Right cardiac atrium (tissue), 5 donors: ENCODE measurements at regions not wholly inside any gene's neighbourhood (a gene's known extent, or its start where the extent isn't known, plus 50 kb on each side); places are given as distances from the start of the nearest gene placed in this dataset.

Source experiments
- ATAC-seq, 2 donors: fragments of 200-7000 bp; cut with Tn5 transposase; one replicate each; pipeline versions ENCODE4 v1.8.0 to v1.9.1; 2020; ENCODE audit warnings: moderate library complexity in 2 of 2, mild to moderate bottlenecking in 1 of 2
- DNase-seq, 3 donors: peaks; one replicate each; pipeline ENCODE4 v3.0.0-alpha.2; 2020
- H3K27ac ChIP-seq: one replicate; pipeline ENCODE4 v1.5.1; 2013; ENCODE audit warnings: mild to moderate bottlenecking, low read length, control low read depth, moderate library complexity
- H3K27me3 ChIP-seq: one replicate; pipeline ENCODE4 v1.6.1; 2013; ENCODE audit not compliant: control insufficient read depth, insufficient read depth
- H3K4me1 ChIP-seq: one replicate; pipeline ENCODE4 v1.6.1; 2013; ENCODE audit warnings: low read length; ENCODE audit not compliant: control insufficient read depth, insufficient read depth
- H3K4me3 ChIP-seq: one replicate; pipeline ENCODE4 v1.5.1; 2013; ENCODE audit warnings: low read length, control low read depth
- H3K9me3 ChIP-seq: one replicate; pipeline ENCODE4 v1.6.1; 2013; ENCODE audit warnings: low read length; ENCODE audit not compliant: control insufficient read depth
- WGBS: extraction: QIAGEN DNeasy Blood & Tissue Kit; methylation state at CpG from one replicate; pipeline ENCODE4 v1.1.7; 2013; 5-methylcytosine and 5-hydroxymethylcytosine counted together
- intact Hi-C, 4 donors: fragments of 100-400 bp; cut with DNase I; formaldehyde crosslinking; loops; one replicate each; pipeline versions ENCODE4 v1.11.0 to v1.14.0; 2022 to 2023
- donor health status: healthy with polysubstance abuse.
- donor health status: DM: no; HTN: yes; CAD: no.
- donor health status: DM: no; HTN: no; CAD: no.
- donor health status: DM: no; HTN: yes; CAD: no; lungs with severe emphysema.
- donor health status: DM: yes; HTN: yes; CAD: no.

- Histone ChIP-seq H3K4me1 (no peaks in the 10 kb centered on the region), H3K27me3 (no peaks in the 10 kb centered on the region)
- no peak for ATAC-seq
These were observed 156.3 kb upstream of the SKOR2 start for GRCh38 chr18:47407736-47408135.

GRCh38 chr18:47404845-47405244 lies 153.4 kb upstream of the SKOR2 start:
- intact Hi-C loops: no loop called here
- 73% methylated on average over 3 of the region's 3 CpGs for WGBS
- ATAC-seq: no peak

More at GRCh38 chr18:47407736-47408135, 156.3 kb upstream of the SKOR2 start:
- 88% methylated on average over 2 of the region's 2 CpGs for WGBS
- intact Hi-C loops: no loop called here
- H3K4me3 ChIP-seq: no peak overlapping the region
- no peaks in the 10 kb centered on the region for H3K9me3 ChIP-seq
- no peak overlapping the region for H3K27ac ChIP-seq
- DNase-seq: no peak

DNA sequence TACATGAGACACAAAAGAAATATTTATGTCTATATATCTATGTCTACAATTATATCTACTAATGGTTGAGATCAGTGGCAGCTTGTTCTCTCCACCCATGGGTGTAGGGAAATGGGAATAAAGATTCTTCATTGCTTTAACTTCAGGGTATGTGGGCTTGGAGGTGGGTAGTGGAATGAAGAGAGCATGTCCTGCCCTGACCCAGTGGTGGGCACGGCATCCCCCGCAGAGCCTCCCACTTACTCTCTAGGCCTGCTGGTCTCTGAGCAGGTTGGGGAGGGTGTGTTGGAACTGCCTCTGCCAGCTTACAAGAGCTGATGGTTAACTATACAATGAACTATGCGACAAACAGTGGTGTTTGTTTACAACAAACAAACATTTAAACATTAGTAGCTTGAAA lies 152.5 kb upstream of the SKOR2 start:
- 71% methylated on average over 3 of the region's 3 CpGs for WGBS
- H3K27ac ChIP-seq: no peak overlapping the region
- H3K4me1 ChIP-seq: no peaks in the 10 kb centered on the region
- intact Hi-C loops: no loop called here
- no peaks in the 10 kb centered on the region for H3K9me3 ChIP-seq
- ATAC-seq (no peak), DNase-seq (no peak)
- H3K27me3 ChIP-seq: no peaks in the 10 kb centered on the region
- no peak overlapping the region for H3K4me3 ChIP-seq

More at GRCh38 chr18:47404845-47405244, 153.4 kb upstream of the SKOR2 start:
- no peak for DNase-seq
- Histone ChIP-seq H3K27ac (no peak overlapping the region), H3K27me3 (no peaks in the 10 kb centered on the region), H3K4me3 (no peak overlapping the region), H3K9me3 (no peaks in the 10 kb centered on the region), H3K4me1 (no peaks in the 10 kb centered on the region)

DNA sequence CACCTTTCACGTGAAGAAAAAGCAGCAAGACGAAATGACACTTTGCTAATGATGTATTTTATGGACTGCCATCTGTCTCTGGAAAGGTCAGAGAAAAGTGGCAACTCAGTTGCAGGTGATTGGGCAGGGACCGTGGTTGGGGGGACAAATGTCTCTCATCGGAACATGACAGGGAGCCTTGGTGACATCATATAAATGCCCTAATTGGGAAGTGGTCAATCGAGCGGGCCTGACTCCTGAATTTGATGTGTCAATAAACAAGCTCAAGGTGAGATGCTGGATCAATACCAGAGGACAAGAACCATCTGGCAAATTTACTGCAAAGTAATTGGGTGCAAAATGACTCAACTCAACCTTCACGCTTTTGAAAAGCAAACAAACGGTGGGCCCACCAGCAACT lies 151.9 kb upstream of the SKOR2 start:
- H3K4me3 ChIP-seq: no peak overlapping the region
- no peaks in the 10 kb centered on the region for H3K27me3 ChIP-seq
- H3K9me3 ChIP-seq: no peaks in the 10 kb centered on the region
- H3K4me1 ChIP-seq: no peaks in the 10 kb centered on the region
- DNase-seq: no peak
- 73% methylated on average over 8 of the region's 8 CpGs for whole genome bisulfite sequencing
- ATAC-seq: no peak
- intact Hi-C loops: no loop called here
- H3K27ac ChIP-seq: no peak overlapping the region

- no peak for ATAC-seq
- intact Hi-C loops: no loop called here
- Histone ChIP-seq H3K9me3 (peaks cover 2% of the 10 kb centered on the region), H3K27me3 (no peaks in the 10 kb centered on the region), H3K4me3 (no peak overlapping the region), H3K27ac (no peak overlapping the region), H3K4me1 (no peaks in the 10 kb centered on the region)
- 66% methylated on average over 1 of the region's 1 CpG for WGBS
- DNase-seq: no peak
These were observed 148.0 kb upstream of the SKOR2 start for GRCh38 chr18:47399475-47399874.

GRCh38 chr18:47397671-47398319 lies 146.3 kb upstream of the SKOR2 start:
- H3K4me1 ChIP-seq: no peaks in the 10 kb centered on the region

GRCh38 chr18:47391665-47392064 lies 140.2 kb upstream of the SKOR2 start:
- no peak overlapping the region for H3K27ac ChIP-seq
- H3K9me3 ChIP-seq: no peaks in the 10 kb centered on the region
- no peak overlapping the region for H3K4me3 ChIP-seq
- ATAC-seq (no peak), DNase-seq (no peak)
- H3K27me3 ChIP-seq: no peaks in the 10 kb centered on the region
- 100% methylated on average over 1 of the region's 1 CpG for WGBS
- no peaks in the 10 kb centered on the region for H3K4me1 ChIP-seq
- intact Hi-C loops: no loop called here

More at GRCh38 chr18:47397671-47398319, 146.3 kb upstream of the SKOR2 start:
- intact Hi-C loops: no loop called here
- ATAC-seq (no peak), DNase-seq (no peak)
- Histone ChIP-seq H3K27me3 (no peaks in the 10 kb centered on the region), H3K27ac (no peak overlapping the region), H3K9me3 (peaks cover 2% of the 10 kb centered on the region), H3K4me3 (no peak overlapping the region)
- 31% methylated on average over 9 of the region's 9 CpGs for WGBS

- WGBS: 58% methylated on average over 3 of the region's 3 CpGs
- no peak overlapping the region for H3K27ac ChIP-seq
- H3K4me3 ChIP-seq: no peak overlapping the region
- no peaks in the 10 kb centered on the region for H3K9me3 ChIP-seq
- ATAC-seq (no peak), DNase-seq (no peak)
- no peaks in the 10 kb centered on the region for H3K27me3 ChIP-seq
- no peaks in the 10 kb centered on the region for H3K4me1 ChIP-seq
- intact Hi-C loops: no loop called here
These were observed 139.1 kb upstream of the SKOR2 start for GRCh38 chr18:47390410-47391024.

DNA sequence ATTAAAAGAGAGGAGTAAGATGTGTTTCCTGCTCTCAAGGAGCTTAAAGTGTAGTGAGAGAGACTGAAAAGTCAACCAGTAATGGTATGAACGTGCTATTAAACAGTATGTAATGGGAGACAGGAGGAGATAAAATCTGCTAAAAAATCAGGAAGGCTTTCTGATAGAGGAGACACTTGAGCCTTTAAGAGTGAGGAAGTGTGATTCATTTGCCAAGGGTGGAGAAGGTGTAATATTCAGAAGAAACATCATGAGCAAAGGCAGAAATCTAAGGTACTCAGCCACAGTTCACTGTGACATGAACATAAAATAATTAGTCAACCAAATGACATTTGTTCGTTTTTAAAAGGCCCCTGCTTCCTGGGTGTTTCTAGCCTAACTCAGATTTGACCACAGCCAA lies 137.8 kb upstream of the SKOR2 start:
- ATAC-seq (no peak), DNase-seq (no peak)
- WGBS: 25% methylated on average over 2 of the region's 2 CpGs
- Histone ChIP-seq H3K4me1 (no peaks in the 10 kb centered on the region), H3K9me3 (no peaks in the 10 kb centered on the region), H3K4me3 (no peak overlapping the region), H3K27ac (no peak overlapping the region), H3K27me3 (no peaks in the 10 kb centered on the region)
- intact Hi-C loops: no loop called here

DNA sequence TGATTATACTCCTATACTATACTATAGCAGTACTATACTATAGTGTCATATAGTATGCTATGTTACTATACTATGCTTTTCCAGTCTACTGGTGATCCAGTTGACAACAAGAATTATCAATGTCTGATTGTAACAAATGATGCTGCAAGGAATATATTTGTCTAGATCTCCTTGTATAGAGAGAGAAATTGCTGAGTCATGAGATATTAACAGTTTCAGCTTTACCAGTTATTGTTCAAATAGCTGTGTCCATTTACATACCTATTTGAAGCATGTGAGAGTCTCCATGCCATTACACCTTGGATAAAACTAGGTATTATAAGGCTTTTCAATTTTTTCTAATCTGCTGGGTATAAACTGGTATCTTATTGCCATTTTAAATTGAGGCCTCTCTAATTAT lies 136.4 kb upstream of the SKOR2 start:
- DNase-seq: no peak
- intact Hi-C loops: no loop called here

GRCh38 chr18:47383729-47384128 lies 132.3 kb upstream of the SKOR2 start:
- Histone ChIP-seq H3K27me3 (peaks cover 3% of the 10 kb centered on the region), H3K9me3 (no peaks in the 10 kb centered on the region), H3K4me1 (no peaks in the 10 kb centered on the region), H3K27ac (no peak overlapping the region), H3K4me3 (no peak overlapping the region)
- WGBS: 71% methylated on average over 1 of the region's 1 CpG
- DNase-seq (no peak), ATAC-seq (no peak)
- intact Hi-C loops: no loop called here

More for the DNA sequence above, 136.4 kb upstream of the SKOR2 start:
- H3K4me3 ChIP-seq: no peak overlapping the region
- no peaks in the 10 kb centered on the region for H3K9me3 ChIP-seq
- no peaks in the 10 kb centered on the region for H3K4me1 ChIP-seq
- no peak for ATAC-seq
- H3K27ac ChIP-seq: no peak overlapping the region
- peaks cover 1% of the 10 kb centered on the region for H3K27me3 ChIP-seq
